OCI-LY1 (cell line): ENCODE measurements at regions not wholly inside any gene's neighbourhood (a gene's known extent, or its start where the extent isn't known, plus 50 kb on each side); places are given as distances from the start of the nearest gene placed in this dataset.

Source experiments
- EZH2 ChIP-seq: fragments of 200-600 bp; sonication (generic), shearing (Covaris generic); IDR thresholded peaks from 2 replicates; pipeline ENCODE4 v1.8.0; 2017; ENCODE audit warnings: borderline replicate concordance, mixed run types, mild to moderate bottlenecking, antibody characterized with exemption, low read length, moderate library complexity, mixed read lengths
- TF ChIP-seq, protein P1 (sequence below): fragments of 200-600 bp; sonication (generic), shearing (Covaris generic); IDR thresholded peaks from 2 replicates; pipeline ENCODE4 v1.5.1; 2017; ENCODE audit warnings: mild to moderate bottlenecking, antibody characterized with exemption, low read length, moderate library complexity, mixed read lengths

DNA sequence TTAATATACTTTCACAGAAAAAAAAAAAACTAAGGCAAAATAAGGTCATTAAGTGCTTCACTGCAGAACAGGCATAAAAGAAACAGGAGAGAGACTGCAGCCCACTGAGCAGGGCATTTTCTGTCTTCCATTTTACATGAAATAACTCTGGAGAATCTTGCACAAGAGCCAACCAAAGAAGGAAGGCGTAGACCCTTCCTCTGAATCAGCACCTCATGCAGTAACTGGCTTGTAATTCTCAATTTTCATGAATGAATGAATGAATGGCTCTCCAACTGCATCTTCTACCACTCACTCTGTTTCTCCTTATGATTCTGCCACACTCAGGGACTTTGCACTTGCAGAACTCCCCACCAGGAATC, 102.0 kb upstream of the PPM1H start:
- TF ChIP-seq, protein P1, sequence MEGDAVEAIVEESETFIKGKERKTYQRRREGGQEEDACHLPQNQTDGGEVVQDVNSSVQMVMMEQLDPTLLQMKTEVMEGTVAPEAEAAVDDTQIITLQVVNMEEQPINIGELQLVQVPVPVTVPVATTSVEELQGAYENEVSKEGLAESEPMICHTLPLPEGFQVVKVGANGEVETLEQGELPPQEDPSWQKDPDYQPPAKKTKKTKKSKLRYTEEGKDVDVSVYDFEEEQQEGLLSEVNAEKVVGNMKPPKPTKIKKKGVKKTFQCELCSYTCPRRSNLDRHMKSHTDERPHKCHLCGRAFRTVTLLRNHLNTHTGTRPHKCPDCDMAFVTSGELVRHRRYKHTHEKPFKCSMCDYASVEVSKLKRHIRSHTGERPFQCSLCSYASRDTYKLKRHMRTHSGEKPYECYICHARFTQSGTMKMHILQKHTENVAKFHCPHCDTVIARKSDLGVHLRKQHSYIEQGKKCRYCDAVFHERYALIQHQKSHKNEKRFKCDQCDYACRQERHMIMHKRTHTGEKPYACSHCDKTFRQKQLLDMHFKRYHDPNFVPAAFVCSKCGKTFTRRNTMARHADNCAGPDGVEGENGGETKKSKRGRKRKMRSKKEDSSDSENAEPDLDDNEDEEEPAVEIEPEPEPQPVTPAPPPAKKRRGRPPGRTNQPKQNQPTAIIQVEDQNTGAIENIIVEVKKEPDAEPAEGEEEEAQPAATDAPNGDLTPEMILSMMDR: no peak
- TF ChIP-seq EZH2: no peak
